Stomach (tissue), 4 donors: ENCODE measurements at regions not wholly inside any gene's neighbourhood (a gene's known extent, or its start where the extent isn't known, plus 50 kb on each side); places are given as distances from the start of the nearest gene placed in this dataset.

Source experiments
- POLR2AphosphoS5 ChIP-seq, 3 donors: sonication (generic); formaldehyde crosslinking; IDR thresholded peaks; one replicate each; pipeline ENCODE4 v1.6.1; 2016; ENCODE audit warnings: antibody characterized with exemption in 3 of 3
- TF ChIP-seq, protein P1 (sequence below), 7 experiments: fragments of 450-650 bp in 4 of 7; fragments of 200-600 bp in 3 of 7; sonication (generic) in 3 of 7; IDR thresholded peaks; one replicate each; pipeline ENCODE4 v1.5.1; 2016 to 2019; ENCODE audit warnings: antibody characterized with exemption in 7 of 7, control low read depth in 2 of 7, mild to moderate bottlenecking in 1 of 7

DNA sequence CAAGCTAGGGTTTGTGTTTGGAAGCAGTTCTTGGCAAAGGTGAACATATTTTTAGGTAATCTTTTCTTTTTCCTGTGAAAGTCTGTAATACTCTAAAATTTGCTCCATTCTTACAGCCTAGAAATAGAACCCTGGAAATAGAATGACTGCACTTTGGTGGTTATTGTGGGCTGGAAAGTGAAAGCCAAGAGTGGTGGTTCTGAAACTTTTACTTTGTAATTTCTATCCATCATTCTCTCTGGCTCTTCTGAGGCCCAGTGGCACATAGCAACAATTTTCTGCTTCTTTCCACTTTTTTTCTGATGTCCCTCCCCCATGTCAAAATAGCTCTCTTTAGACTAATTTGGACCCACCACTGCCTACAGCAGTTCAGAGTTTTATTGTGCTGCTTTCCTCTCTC, 300.4 kb upstream of the RPS6KA3 start:
- TF ChIP-seq, protein P1, sequence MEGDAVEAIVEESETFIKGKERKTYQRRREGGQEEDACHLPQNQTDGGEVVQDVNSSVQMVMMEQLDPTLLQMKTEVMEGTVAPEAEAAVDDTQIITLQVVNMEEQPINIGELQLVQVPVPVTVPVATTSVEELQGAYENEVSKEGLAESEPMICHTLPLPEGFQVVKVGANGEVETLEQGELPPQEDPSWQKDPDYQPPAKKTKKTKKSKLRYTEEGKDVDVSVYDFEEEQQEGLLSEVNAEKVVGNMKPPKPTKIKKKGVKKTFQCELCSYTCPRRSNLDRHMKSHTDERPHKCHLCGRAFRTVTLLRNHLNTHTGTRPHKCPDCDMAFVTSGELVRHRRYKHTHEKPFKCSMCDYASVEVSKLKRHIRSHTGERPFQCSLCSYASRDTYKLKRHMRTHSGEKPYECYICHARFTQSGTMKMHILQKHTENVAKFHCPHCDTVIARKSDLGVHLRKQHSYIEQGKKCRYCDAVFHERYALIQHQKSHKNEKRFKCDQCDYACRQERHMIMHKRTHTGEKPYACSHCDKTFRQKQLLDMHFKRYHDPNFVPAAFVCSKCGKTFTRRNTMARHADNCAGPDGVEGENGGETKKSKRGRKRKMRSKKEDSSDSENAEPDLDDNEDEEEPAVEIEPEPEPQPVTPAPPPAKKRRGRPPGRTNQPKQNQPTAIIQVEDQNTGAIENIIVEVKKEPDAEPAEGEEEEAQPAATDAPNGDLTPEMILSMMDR (IDR thresholded peaks at IDR 0.05) = no peak
- TF ChIP-seq POLR2AphosphoS5 (IDR thresholded peaks at IDR 0.05) = no peak
